SU-DHL-6 (cell line): ENCODE measurements at regions not wholly inside any gene's neighbourhood (a gene's known extent, or its start where the extent isn't known, plus 50 kb on each side); places are given as distances from the start of the nearest gene placed in this dataset.

ENCODE experiments used
- H2AFZ ChIP-seq: fragments of 200-600 bp; sonication (generic); 2 replicates; pipeline ENCODE4 v1.6.1; 2014; ENCODE audit warnings: low read depth, mild to moderate bottlenecking, moderate library complexity, mixed read lengths, antibody characterized with exemption, low read length; ENCODE audit not compliant: severe bottlenecking
- H3F3A ChIP-seq: fragments of 200-600 bp; shearing (Covaris generic); 2 replicates; pipeline ENCODE4 v1.6.0; 2016; ENCODE audit warnings: antibody characterized with exemption, mild to moderate bottlenecking; ENCODE audit not compliant: insufficient read depth
- H3K27ac ChIP-seq: fragments of 200-600 bp; sonication (generic); 2 replicates; pipeline ENCODE4 v1.5.1; 2016; ENCODE audit warnings: low read depth, mild to moderate bottlenecking, low read length, moderate library complexity, mixed read lengths
- H3K27me3 ChIP-seq: fragments of 200-600 bp; sonication (generic), shearing (Covaris generic); 2 replicates; pipeline ENCODE4 v1.6.0; 2014; ENCODE audit warnings: mild to moderate bottlenecking, low read length
- H3K36me3 ChIP-seq: fragments of 200-600 bp; sonication (generic); 2 replicates; pipeline ENCODE4 v1.6.1; 2014; ENCODE audit warnings: mild to moderate bottlenecking, low read length, mixed read lengths
- H3K4me2 ChIP-seq: fragments of 300-600, 200-600 bp; shearing (Covaris generic), sonication (generic); 2 replicates; pipeline ENCODE4 v1.6.0; 2014; ENCODE audit warnings: low read length, low read depth, mild to moderate bottlenecking; ENCODE audit not compliant: poor library complexity, severe bottlenecking
- H3K4me3 ChIP-seq: fragments of 200-600 bp; sonication (generic); 2 replicates; pipeline ENCODE4 v1.5.1; 2014; ENCODE audit warnings: antibody characterized with exemption, low read length, mild to moderate bottlenecking, mixed read lengths; ENCODE audit not compliant: insufficient read depth, poor library complexity, severe bottlenecking
- H3K79me2 ChIP-seq: fragments of 200-600 bp; sonication (generic); 2 replicates; pipeline ENCODE4 v1.6.1; 2014; ENCODE audit warnings: mild to moderate bottlenecking, low read length, moderate library complexity; ENCODE audit not compliant: insufficient read depth
- H3K9ac ChIP-seq: fragments of 200-600 bp; sonication (generic); 2 replicates; pipeline ENCODE4 v1.7.0; 2014; ENCODE audit warnings: mild to moderate bottlenecking, low read length
- H3K9me2 ChIP-seq: fragments of 200-600 bp; sonication (generic); replicated peaks from 2 replicates; pipeline ENCODE4 v1.6.1; 2014; ENCODE audit warnings: low read length; ENCODE audit not compliant: insufficient read depth
- H3K9me3 ChIP-seq: fragments of 200-600 bp; sonication (generic); 2 replicates; pipeline ENCODE4 v1.6.1; 2014; ENCODE audit warnings: low read length, mixed read lengths; ENCODE audit not compliant: insufficient read depth
- H4K20me1 ChIP-seq: fragments of 200-600 bp; sonication (generic); 2 replicates; pipeline ENCODE4 v1.6.1; 2014; ENCODE audit warnings: low read depth, mild to moderate bottlenecking, antibody characterized with exemption, low read length, moderate library complexity, mixed read lengths
- CTCF ChIP-seq: fragments of 200-600 bp; sonication (generic); IDR thresholded peaks from one replicate; pipeline ENCODE4 v1.5.1; 2017; ENCODE audit warnings: antibody characterized with exemption, mild to moderate bottlenecking, low read length, moderate library complexity; ENCODE audit not compliant: insufficient read depth, poor library complexity, severe bottlenecking
- EZH2phosphoT487 ChIP-seq: fragments of 200-600 bp; sonication (generic), shearing (Covaris generic); conservative IDR thresholded peaks from 2 replicates; pipeline ENCODE4 v1.6.1; 2018; ENCODE audit warnings: mild to moderate bottlenecking, antibody characterized with exemption, low read length, moderate library complexity, mixed read lengths

- no peaks in the 10 kb centered on the region for H3F3A ChIP-seq
- H3K79me2 ChIP-seq, result no peaks in the 10 kb centered on the region
- no peak overlapping the region for H3K9ac ChIP-seq
- H3K9me2 ChIP-seq, result no peaks in the 10 kb centered on the region
- H3K9me3 ChIP-seq, result no peaks in the 10 kb centered on the region
- H2AFZ ChIP-seq, result no peak overlapping the region
- no peaks in the 10 kb centered on the region for H3K36me3 ChIP-seq
- H3K27me3 ChIP-seq, result no peaks in the 10 kb centered on the region
- no peak overlapping the region for H3K4me2 ChIP-seq
- no peak for TF ChIP-seq EZH2phosphoT487
- TF ChIP-seq CTCF, result no peak
- no peak overlapping the region for H3K4me3 ChIP-seq
- no peak overlapping the region for H3K27ac ChIP-seq
- H4K20me1 ChIP-seq, result no peaks in the 10 kb centered on the region
Measured at GRCh38 chr6:67886036-67886707, 748.9 kb upstream of the ADGRB3 start.

- H3K4me2 ChIP-seq, result no peak overlapping the region
- TF ChIP-seq CTCF, result no peak
- no peak for TF ChIP-seq EZH2phosphoT487
- H3K27me3 ChIP-seq, result no peaks in the 10 kb centered on the region
- no peaks in the 10 kb centered on the region for H3K36me3 ChIP-seq
- H3K4me3 ChIP-seq, result no peak overlapping the region
- no peaks in the 10 kb centered on the region for H4K20me1 ChIP-seq
- no peaks in the 10 kb centered on the region for H3K9me2 ChIP-seq
- no peaks in the 10 kb centered on the region for H3F3A ChIP-seq
- H3K27ac ChIP-seq, result no peak overlapping the region
- H3K79me2 ChIP-seq, result no peaks in the 10 kb centered on the region
- H2AFZ ChIP-seq, result no peak overlapping the region
- no peak overlapping the region for H3K9ac ChIP-seq
- no peaks in the 10 kb centered on the region for H3K9me3 ChIP-seq
Measured at GRCh38 chr6:67885081-67886033, 749.7 kb upstream of the ADGRB3 start.

- Histone ChIP-seq H4K20me1 (no peaks in the 10 kb centered on the region), H3K4me2 (no peak overlapping the region), H3K9me2 (no peaks in the 10 kb centered on the region), H3K9me3 (no peaks in the 10 kb centered on the region), H2AFZ (no peak overlapping the region), H3K36me3 (no peaks in the 10 kb centered on the region), H3K27ac (no peak overlapping the region), H3K9ac (no peak overlapping the region), H3K27me3 (no peaks in the 10 kb centered on the region), H3K4me3 (no peak overlapping the region), H3F3A (no peaks in the 10 kb centered on the region), H3K79me2 (no peaks in the 10 kb centered on the region)
- TF ChIP-seq EZH2phosphoT487 (no peak), CTCF (no peak)
Measured at GRCh38 chr6:67884442-67884841, 750.6 kb upstream of the ADGRB3 start.
